Stimulated activated CD8-positive, alpha-beta memory T cell treated with anti-CD3 and anti-CD28 coated beads, Interleukin-2, amount 100 ng/mL, for 48 hours (primary cell): ENCODE measurements at regions not wholly inside any gene's neighbourhood (a gene's known extent, or its start where the extent isn't known, plus 50 kb on each side); places are given as distances from the start of the nearest gene placed in this dataset.
"Not testable (repeated sequence)": the region's sequence is repeated elsewhere in the genome, so short reads cannot be mapped to it uniquely, and the experiment has no call there.

ENCODE experiments used
- DNase-seq, 2 donors: peaks; one replicate each; pipeline ENCODE4 v3.0.0-alpha.2; 2020; ENCODE audit warnings: low read depth in 2 of 2

- no peak for DNase-seq
Observed at GRCh38 chr16:5314377-5314776, 216.8 kb upstream of the EEF2KMT start.

- DNase-seq, result no peak
Observed at GRCh38 chr16:5309946-5310611, 212.5 kb upstream of the EEF2KMT start.

GRCh38 chr16:5305023-5305422 is 207.4 kb upstream of the EEF2KMT start:
- DNase-seq, result no peak

- no peak for DNase-seq
Observed at GRCh38 chr16:5302372-5303114, 204.9 kb upstream of the EEF2KMT start.

GRCh38 chr16:5298202-5298601 is 200.6 kb upstream of the EEF2KMT start:
- no peak for DNase-seq

- no peak for DNase-seq
Observed at GRCh38 chr16:5296176-5296575, 198.6 kb upstream of the EEF2KMT start.

GRCh38 chr16:5295304-5295703 is 197.7 kb upstream of the EEF2KMT start:
- DNase-seq, result not testable (repeated sequence)

GRCh38 chr16:5282152-5282551 is 184.6 kb upstream of the EEF2KMT start:
- DNase-seq, result not testable (repeated sequence)

- DNase-seq, result no peak
Observed at GRCh38 chr16:5257462-5257861, 159.9 kb upstream of the EEF2KMT start.

- DNase-seq, result no peak
Observed at GRCh38 chr16:5252791-5253190, 155.2 kb upstream of the EEF2KMT start.

- not testable (repeated sequence) for DNase-seq
Observed at GRCh38 chr16:5247403-5247802, 149.8 kb upstream of the EEF2KMT start.

- not testable (repeated sequence) for DNase-seq
Observed at GRCh38 chr16:5240278-5240626, 142.7 kb upstream of the EEF2KMT start.

GRCh38 chr16:5239472-5240277 is 142.1 kb upstream of the EEF2KMT start:
- DNase-seq, result peak; percentile 42 to 52

- no peak for DNase-seq
Observed at GRCh38 chr16:5235119-5235518, 137.5 kb upstream of the EEF2KMT start.

GRCh38 chr16:5234295-5235050 is 136.9 kb upstream of the EEF2KMT start:
- DNase-seq, result no peak

GRCh38 chr16:5231246-5231759 is 133.7 kb upstream of the EEF2KMT start:
- DNase-seq, result no peak

GRCh38 chr16:5228369-5228768 is 130.8 kb upstream of the EEF2KMT start:
- DNase-seq, result no peak

GRCh38 chr16:5225931-5226655 is 128.5 kb upstream of the EEF2KMT start:
- DNase-seq, result no peak

GRCh38 chr16:5222761-5223160 is 125.2 kb upstream of the EEF2KMT start:
- DNase-seq, result no peak

- DNase-seq, result not testable (repeated sequence)
Observed at GRCh38 chr16:5221831-5222230, 124.2 kb upstream of the EEF2KMT start.

- DNase-seq, result no peak
Observed at GRCh38 chr16:5220705-5221104, 123.1 kb upstream of the EEF2KMT start.
